B cell (primary cell): ENCODE measurements at regions not wholly inside any gene's neighbourhood (a gene's known extent, or its start where the extent isn't known, plus 50 kb on each side); places are given as distances from the start of the nearest gene placed in this dataset.

Experiments used
- ATAC-seq: fragments of 200-7000 bp; cut with Tn5 transposase; one replicate; pipeline ENCODE4 v1.10.0; 2021; ENCODE audit warnings: low read depth, mild to moderate bottlenecking, moderate number of reproducible peaks, moderate library complexity
- CTCF ChIA-PET: fragments of 350-600 bp; sonication (Branson Sonifier 250); formaldehyde crosslinking; loops from one replicate; lab custom pipeline; 2021; ENCODE audit warnings: antibody characterized with exemption, inconsistent platforms; lab: Charles Lee
- POLR2A ChIA-PET: fragments of 350-600 bp; sonication (Branson Sonifier 250); formaldehyde crosslinking; loops from one replicate; lab custom pipeline; 2021; ENCODE audit warnings: antibody characterized with exemption; lab: Charles Lee
- DNase-seq: peaks from one replicate; pipeline ENCODE4 v3.0.0; 2013
- H2AFZ ChIP-seq: 2 replicates; pipeline ENCODE4 v1.6.1; 2012; ENCODE audit warnings: mild to moderate bottlenecking, low read depth, low read length; ENCODE audit not compliant: insufficient read depth, poor library complexity, severe bottlenecking
- H3K27ac ChIP-seq, 2 donors: 1 replicate in 1 of 2; 2 replicates in 1 of 2; pipeline ENCODE4 v1.5.1; 2012 to 2013; ENCODE audit warnings: low read length in 2 of 2, mild to moderate bottlenecking in 2 of 2, moderate library complexity in 1 of 2
- H3K27me3 ChIP-seq, 4 experiments: fragments of 200-600 bp in 1 of 4; sonication (generic) in 1 of 4; replicated peaks in 1 of 4; 1 replicate in 2 of 4; 2 replicates in 2 of 4; pipeline versions ENCODE4 v1.6.1 to v1.7.0; 2013 to 2016; ENCODE audit warnings: low read length in 3 of 4, mild to moderate bottlenecking in 2 of 4, mixed read lengths in 1 of 4, moderate library complexity in 1 of 4; ENCODE audit not compliant: insufficient read depth in 4 of 4, control insufficient read depth in 3 of 4; ENCODE audit errors: control extremely low read depth in 1 of 4
- H3K36me3 ChIP-seq, 2 experiments: replicated peaks in 1 of 2; 1 replicate in 1 of 2; 2 replicates in 1 of 2; pipeline versions ENCODE4 v1.6.1 to v1.7.1; 2013; ENCODE audit warnings: low read length in 1 of 2; ENCODE audit not compliant: insufficient read depth in 2 of 2, control insufficient read depth in 1 of 2; ENCODE audit errors: control extremely low read depth in 1 of 2, extremely low read depth in 1 of 2
- H3K4me1 ChIP-seq, 2 donors: fragments of 200-600 bp in 1 of 2; sonication (generic) in 1 of 2; 1 replicate in 1 of 2; 2 replicates in 1 of 2; pipeline versions ENCODE4 v1.5.1 to v1.6.1; 2013 to 2017; ENCODE audit warnings: low read length in 2 of 2; ENCODE audit not compliant: control insufficient read depth in 2 of 2, insufficient read depth in 2 of 2
- H3K4me2 ChIP-seq: replicated peaks from 2 replicates; pipeline ENCODE3; 2012; ENCODE audit warnings: mild to moderate bottlenecking, low read depth, low read length; ENCODE audit not compliant: poor library complexity, severe bottlenecking
- H3K4me3 ChIP-seq, 5 experiments: fragments of 200-600 bp in 1 of 5; sonication (generic) in 1 of 5; 1 replicate in 3 of 5; 2 replicates in 2 of 5; pipeline versions ENCODE4 v1.5.1 to v1.7.0; 2011 to 2016; ENCODE audit warnings: low read length in 4 of 5, mild to moderate bottlenecking in 4 of 5, low read depth in 2 of 5, control low read depth in 1 of 5, moderate library complexity in 1 of 5; ENCODE audit not compliant: insufficient read depth in 1 of 5; ENCODE audit errors: control extremely low read depth in 1 of 5, extremely low read depth in 1 of 5
- H3K79me2 ChIP-seq: fragments of 200-600 bp; sonication (generic); one replicate; pipeline ENCODE4 v1.6.0; 2016; ENCODE audit warnings: low read length; ENCODE audit not compliant: control insufficient read depth, insufficient read depth
- H3K9ac ChIP-seq: fragments of 200-600 bp; sonication (generic); 2 replicates; pipeline ENCODE4 v1.6.1; 2017; ENCODE audit warnings: mild to moderate bottlenecking, low read length, moderate library complexity
- H3K9me3 ChIP-seq, 3 donors: one replicate each; pipeline versions ENCODE4 v1.6.1 to v1.7.1; 2013; ENCODE audit warnings: low read length in 2 of 3; ENCODE audit not compliant: control insufficient read depth in 2 of 3, insufficient read depth in 1 of 3; ENCODE audit errors: control extremely low read depth in 1 of 3
- H4K20me1 ChIP-seq: 2 replicates; pipeline ENCODE4 v1.6.0; 2012; ENCODE audit warnings: mild to moderate bottlenecking, low read length; ENCODE audit not compliant: insufficient read depth, control insufficient read depth, poor library complexity, severe bottlenecking
- H3K27ac Mint-ChIP-seq: one replicate; pipeline ENCODE4 v1.8.0; 2021; ENCODE audit warnings: mixed read lengths
- H3K27me3 Mint-ChIP-seq: one replicate; pipeline ENCODE4 v1.8.0; 2021; ENCODE audit warnings: mixed read lengths
- H3K4me1 Mint-ChIP-seq: one replicate; pipeline ENCODE4 v1.8.0; 2021; ENCODE audit warnings: mixed read lengths
- H3K4me3 Mint-ChIP-seq: one replicate; pipeline ENCODE4 v1.8.0; 2021; ENCODE audit warnings: mixed read lengths
- H3K9me3 Mint-ChIP-seq: one replicate; pipeline ENCODE4 v1.8.0; 2022; ENCODE audit warnings: mixed read lengths; ENCODE audit not compliant: insufficient read depth
- CTCF ChIP-seq: fragments of 200-600 bp; IDR thresholded peaks from one replicate; pipeline ENCODE4 v1.8.0; 2022; ENCODE audit warnings: antibody characterized with exemption, mild to moderate bottlenecking
- EZH2 ChIP-seq: IDR thresholded peaks from 2 replicates; pipeline ENCODE4 v1.6.1; 2012; ENCODE audit warnings: borderline replicate concordance, low read depth, mild to moderate bottlenecking, moderate library complexity, low read length; ENCODE audit not compliant: insufficient read depth, poor library complexity, severe bottlenecking
- WGBS: methylation state at CpG from one replicate; pipeline ENCODE4 v1.1.5; 2013; ENCODE audit warnings: missing lambda C conversion rate; ENCODE audit not compliant: insufficient coverage; 5-methylcytosine and 5-hydroxymethylcytosine counted together
- intact Hi-C: fragments of 100-400 bp; cut with micrococcal nuclease; formaldehyde crosslinking; loops from one replicate; pipeline ENCODE4 v1.10.0; 2022

GRCh38 chr6:78611886-78612480 lies 255.4 kb upstream of the IRAK1BP1 start:
- Mint-ChIP-seq H3K27me3 (no peaks in the 10 kb centered on the region), H3K4me3 (no peak overlapping the region), H3K27ac (no peak overlapping the region), H3K4me1 (no peaks in the 10 kb centered on the region), H3K9me3 (no peaks in the 10 kb centered on the region)
- H4K20me1 ChIP-seq = no peaks in the 10 kb centered on the region
- H3K9me3 ChIP-seq = no peaks in the 10 kb centered on the region
- ChIA-PET CTCF (no interaction called here), POLR2A (no interaction called here)
- H3K4me2 ChIP-seq = no peak overlapping the region
- DNase-seq (no peak), ATAC-seq (no peak)
- H3K27me3 ChIP-seq = no peaks in the 10 kb centered on the region
- intact Hi-C loops = no loop called here
- no peak overlapping the region for H2AFZ ChIP-seq
- no peaks in the 10 kb centered on the region for H3K36me3 ChIP-seq
- TF ChIP-seq CTCF (peak; percentile 41), EZH2 (no peak)
- H3K4me3 ChIP-seq = no peak overlapping the region
- no peaks in the 10 kb centered on the region for H3K4me1 ChIP-seq
- no peak overlapping the region for H3K9ac ChIP-seq
- H3K27ac ChIP-seq = no peak overlapping the region
- WGBS = no CpG with 5 or more reads among the region's 4 CpGs
- H3K79me2 ChIP-seq = no peaks in the 10 kb centered on the region

- TF ChIP-seq CTCF (no peak), EZH2 (no peak)
- H3K4me1 ChIP-seq = no peaks in the 10 kb centered on the region
- Mint-ChIP-seq H3K27me3 (no peaks in the 10 kb centered on the region), H3K4me1 (no peaks in the 10 kb centered on the region), H3K9me3 (no peaks in the 10 kb centered on the region), H3K4me3 (no peak overlapping the region), H3K27ac (no peak overlapping the region)
- intact Hi-C loops = no loop called here
- no peaks in the 10 kb centered on the region for H3K27me3 ChIP-seq
- H3K9me3 ChIP-seq = no peaks in the 10 kb centered on the region
- H2AFZ ChIP-seq = no peak overlapping the region
- CTCF ChIA-PET = no interaction called here
- no peaks in the 10 kb centered on the region for H3K36me3 ChIP-seq
- H3K9ac ChIP-seq = no peak overlapping the region
- H3K27ac ChIP-seq = no peak overlapping the region
- no CpG with 5 or more reads among the region's 1 CpG for WGBS
- H3K79me2 ChIP-seq = no peaks in the 10 kb centered on the region
- POLR2A ChIA-PET = no interaction called here
- H3K4me3 ChIP-seq = no peak overlapping the region
- ATAC-seq (no peak), DNase-seq (no peak)
- no peaks in the 10 kb centered on the region for H4K20me1 ChIP-seq
- H3K4me2 ChIP-seq = no peak overlapping the region
Measured at GRCh38 chr6:78614961-78615360, 252.4 kb upstream of the IRAK1BP1 start.
